IMR-90 (cell line): ENCODE measurements at regions not wholly inside any gene's neighbourhood (a gene's known extent, or its start where the extent isn't known, plus 50 kb on each side); places are given as distances from the start of the nearest gene placed in this dataset.

Experiments used
- ATAC-seq: fragments of 200-7000 bp; cut with Tn5 transposase; 2 replicates; pipeline ENCODE4 v1.9.1; 2020; ENCODE audit warnings: low read depth, mild to moderate bottlenecking, moderate library complexity
- BruUV-seq: library from RNA; stranded (reverse); fragments of 400-500 nt; replicated peaks from 2 replicates; lab custom pipeline; 2021; lab: Mats Ljungman, UMichigan
- CTCF ChIA-PET: fragments of 300-600 bp; formaldehyde crosslinking; extraction: SDS; loops from one replicate; lab custom pipeline; 2021; ENCODE audit warnings: antibody characterized with exemption; lab: Yijun Ruan, JAX
- POLR2A ChIA-PET: fragments of 300-600 bp; sonication (Branson Sonifier 250); formaldehyde crosslinking; loops from one replicate; lab custom pipeline; 2022; ENCODE audit warnings: antibody characterized with exemption; ENCODE audit not compliant: unreplicated experiment; lab: Charles Lee
- DNase-seq: peaks from one replicate; pipeline ENCODE4 v3.0.0; 2013
- H2AFZ ChIP-seq: replicated peaks from 2 replicates; pipeline ENCODE3; 2013; ENCODE audit warnings: low read length, mild to moderate bottlenecking; ENCODE audit not compliant: poor library complexity
- H2AK5ac ChIP-seq: 2 replicates; pipeline ENCODE4 v1.6.1; 2013; ENCODE audit warnings: low read depth, low read length, inconsistent platforms
- H2AK9ac ChIP-seq: replicated peaks from 2 replicates; pipeline ENCODE3; 2013; ENCODE audit warnings: mild to moderate bottlenecking, low read depth, low read length, moderate library complexity; ENCODE audit not compliant: poor library complexity
- H2BK120ac ChIP-seq: 2 replicates; pipeline ENCODE4 v1.6.1; 2013; ENCODE audit warnings: low read depth, low read length, inconsistent platforms
- H2BK15ac ChIP-seq: 3 replicates; pipeline ENCODE4 v1.6.1; 2013; ENCODE audit warnings: low read depth, low read length, inconsistent platforms
- H2BK20ac ChIP-seq: 2 replicates; pipeline ENCODE4 v1.6.1; 2013; ENCODE audit warnings: low read depth, mild to moderate bottlenecking, inconsistent platforms, low read length, moderate library complexity
- H2BK5ac ChIP-seq: 2 replicates; pipeline ENCODE4 v1.6.1; 2013; ENCODE audit warnings: mild to moderate bottlenecking, low read depth, low read length, inconsistent platforms; ENCODE audit not compliant: poor library complexity, severe bottlenecking
- H3K14ac ChIP-seq: replicated peaks from 2 replicates; pipeline ENCODE4 v1.6.1; 2013; ENCODE audit warnings: low read depth, low read length, inconsistent platforms
- H3K18ac ChIP-seq: 2 replicates; pipeline ENCODE4 v1.6.1; 2013; ENCODE audit warnings: low read depth, low read length, control low read depth
- H3K23ac ChIP-seq: 2 replicates; pipeline ENCODE4 v1.6.1; 2013; ENCODE audit warnings: low read depth, low read length, inconsistent platforms
- H3K27ac ChIP-seq: 2 replicates; pipeline ENCODE4 v1.5.1; 2013; ENCODE audit warnings: mild to moderate bottlenecking, control low read depth, low read length; ENCODE audit not compliant: insufficient read depth
- H3K27me3 ChIP-seq: 2 replicates; pipeline ENCODE4 v1.6.1; 2013; ENCODE audit warnings: low read length; ENCODE audit not compliant: control insufficient read depth, insufficient read depth
- H3K36me3 ChIP-seq: 2 replicates; pipeline ENCODE4 v1.6.1; 2013; ENCODE audit warnings: low read length, mixed read lengths; ENCODE audit not compliant: control insufficient read depth, insufficient read depth
- H3K4ac ChIP-seq: 2 replicates; pipeline ENCODE4 v1.6.1; 2013; ENCODE audit warnings: low read depth, low read length, inconsistent platforms
- H3K4me1 ChIP-seq: 2 replicates; pipeline ENCODE4 v1.6.1; 2013; ENCODE audit warnings: low read length, mixed read lengths; ENCODE audit not compliant: control insufficient read depth, insufficient read depth
- H3K4me2 ChIP-seq: 2 replicates; pipeline ENCODE4 v1.6.1; 2013; ENCODE audit warnings: low read depth, mild to moderate bottlenecking, control low read depth, low read length, moderate library complexity
- H3K4me3 ChIP-seq: 2 replicates; pipeline ENCODE4 v1.5.1; 2013; ENCODE audit warnings: low read depth, mild to moderate bottlenecking, control low read depth, low read length, moderate library complexity; ENCODE audit not compliant: insufficient read depth
- H3K56ac ChIP-seq: 2 replicates; pipeline ENCODE4 v1.6.1; 2013; ENCODE audit warnings: low read length, inconsistent platforms; ENCODE audit not compliant: insufficient read depth; ENCODE audit errors: extremely low read depth
- H3K79me1 ChIP-seq, 2 experiments: 2 replicates each; pipeline ENCODE4 v1.6.1; 2013; ENCODE audit warnings: low read length in 2 of 2, inconsistent platforms in 1 of 2, low read depth in 1 of 2
- H3K9ac ChIP-seq: 2 replicates; pipeline ENCODE4 v1.6.1; 2013; ENCODE audit warnings: low read depth, low read length, control low read depth
- H3K9me1 ChIP-seq: 2 replicates; pipeline ENCODE4 v1.6.1; 2013; ENCODE audit warnings: low read length, inconsistent platforms; ENCODE audit not compliant: insufficient read depth
- H3K9me3 ChIP-seq: 2 replicates; pipeline ENCODE4 v1.6.1; 2013; ENCODE audit warnings: low read length; ENCODE audit not compliant: control insufficient read depth, insufficient read depth
- H4K20me1 ChIP-seq: 2 replicates; pipeline ENCODE4 v1.6.1; 2013; ENCODE audit warnings: low read length, inconsistent platforms; ENCODE audit not compliant: insufficient read depth
- H4K5ac ChIP-seq: 2 replicates; pipeline ENCODE4 v1.6.1; 2013; ENCODE audit warnings: mild to moderate bottlenecking, low read depth, low read length, control low read depth
- H4K8ac ChIP-seq, 2 experiments: 2 replicates each; pipeline ENCODE4 v1.6.1; 2013; ENCODE audit warnings: low read depth in 2 of 2, low read length in 2 of 2, control low read depth in 1 of 2, inconsistent platforms in 1 of 2
- H4K91ac ChIP-seq: 2 replicates; pipeline ENCODE4 v1.6.1; 2013; ENCODE audit warnings: low read depth, low read length, inconsistent platforms; ENCODE audit not compliant: insufficient read depth
- BHLHE40 ChIP-seq: fragments of 150-350 bp; IDR thresholded peaks from 2 replicates; pipeline ENCODE4 v1.6.1; 2016; ENCODE audit warnings: mild to moderate bottlenecking, low read depth, low read length
- CEBPB ChIP-seq: IDR thresholded peaks from 2 replicates; pipeline ENCODE4 v1.6.1; 2012; ENCODE audit warnings: low read depth, low read length, improper control_type of control experiment
- CHD1 ChIP-seq: IDR thresholded peaks from 2 replicates; pipeline ENCODE4 v1.6.1; 2012; ENCODE audit warnings: low read depth, low read length, improper control_type of control experiment
- CTCF ChIP-seq: conservative IDR thresholded peaks from 2 replicates; pipeline ENCODE4 v1.5.1; 2012; ENCODE audit warnings: mild to moderate bottlenecking, low read depth, low read length, improper control_type of control experiment
- ELK1 ChIP-seq: fragments of 150-350 bp; IDR thresholded peaks from 2 replicates; pipeline ENCODE4 v1.6.1; 2016; ENCODE audit warnings: low read depth, mild to moderate bottlenecking, low read length, moderate library complexity, borderline replicate concordance
- MAFK ChIP-seq: IDR thresholded peaks from 2 replicates; pipeline ENCODE4 v1.6.1; 2012; ENCODE audit warnings: low read depth, low read length, improper control_type of control experiment
- MAZ ChIP-seq: IDR thresholded peaks from 2 replicates; pipeline ENCODE4 v1.6.1; 2012; ENCODE audit warnings: low read depth, mild to moderate bottlenecking, low read length, improper control_type of control experiment, moderate library complexity, borderline replicate concordance
- MXI1 ChIP-seq: IDR thresholded peaks from 2 replicates; pipeline ENCODE4 v1.6.1; 2012; ENCODE audit warnings: low read depth, mild to moderate bottlenecking, low read length, moderate library complexity, borderline replicate concordance
- NFE2L2 ChIP-seq: fragments of 150-350 bp; IDR thresholded peaks from 2 replicates; pipeline ENCODE4 v1.6.1; 2016; ENCODE audit warnings: low read depth, mild to moderate bottlenecking, low read length
- RAD21 ChIP-seq: IDR thresholded peaks from 2 replicates; pipeline ENCODE4 v1.6.1; 2012; ENCODE audit warnings: low read length, improper control_type of control experiment
- RCOR1 ChIP-seq: IDR thresholded peaks from 2 replicates; pipeline ENCODE4 v1.6.1; 2012; ENCODE audit warnings: mild to moderate bottlenecking, low read length, improper control_type of control experiment; ENCODE audit not compliant: insufficient replicate concordance
- RFX5 ChIP-seq: IDR thresholded peaks from 2 replicates; pipeline ENCODE4 v1.8.0; 2012; ENCODE audit warnings: low read depth, mild to moderate bottlenecking, low read length, moderate library complexity
- SMC3 ChIP-seq: fragments of 150-350 bp; IDR thresholded peaks from 2 replicates; pipeline ENCODE4 v1.6.1; 2016; ENCODE audit warnings: low read depth, mild to moderate bottlenecking, antibody characterized with exemption, low read length, moderate library complexity
- WGBS, 2 experiments: methylation state at CpG; one replicate each; pipeline versions ENCODE4 v1.1.5 to v1.1.7; 2013; ENCODE audit warnings: missing lambda C conversion rate in 2 of 2; ENCODE audit not compliant: insufficient read length in 1 of 2; ENCODE audit errors: extremely low coverage in 2 of 2; 5-methylcytosine and 5-hydroxymethylcytosine counted together
- dilution Hi-C: fragments of 300-500 bp; cut with HindIII; formaldehyde crosslinking; loops from one replicate; pipeline ENCODE4 v1.14.3; 2018; ENCODE audit warnings: low sequenced_read_pairs; ENCODE audit not compliant: unreplicated experiment
- in situ Hi-C: fragments of 300-500 bp; cut with MboI; formaldehyde crosslinking; loops from 3 replicates; pipeline ENCODE4 v1.14.3; 2019; ENCODE audit warnings: low sequenced_read_pairs, inconsistent platforms, mixed read lengths
- intact Hi-C: fragments of 100-400 bp; cut with micrococcal nuclease; formaldehyde crosslinking; loops from 2 replicates; pipeline ENCODE4 v1.10.0; 2022

- Histone ChIP-seq H3K4me1 (no peaks in the 10 kb centered on the region), H4K5ac (no peak overlapping the region), H3K27me3 (no peaks in the 10 kb centered on the region; the same call in 1 of the 2 replicates), H3K4ac (no peak overlapping the region), H2BK5ac (no peak overlapping the region), H3K56ac (no peak overlapping the region), H3K14ac (no peak overlapping the region), H3K79me1 (no peaks in the 10 kb centered on the region), H2BK15ac (no peak overlapping the region), H4K20me1 (no peaks in the 10 kb centered on the region), H2AFZ (peak overlapping the region; percentile 1), H3K27ac (no peak overlapping the region), H3K9me3 (no peaks in the 10 kb centered on the region), H3K9me1 (no peaks in the 10 kb centered on the region), H4K8ac (no peak overlapping the region), H3K4me3 (no peak overlapping the region), H4K91ac (no peak overlapping the region), H2AK9ac (peak overlapping the region; percentile 58), H2BK120ac (no peak overlapping the region), H2BK20ac (no peak overlapping the region), H3K9ac (no peak overlapping the region), H2AK5ac (no peak overlapping the region), H3K23ac (no peak overlapping the region), H3K4me2 (no peak overlapping the region), H3K36me3 (no peaks in the 10 kb centered on the region), H3K18ac (no peak overlapping the region)
- POLR2A ChIA-PET = no interaction called here
- in situ Hi-C loops (no loop called here), intact Hi-C loops (no loop called here), dilution Hi-C loops (no loop called here)
- WGBS, 2 experiments = no CpG with 5 or more reads among the region's 5 CpGs
- no TSS peak for BruUV-seq
- CTCF ChIA-PET = interaction anchor here (1.0 kb wide), 1 partner anchor 12 kb away, joined by 3 read pairs; no protein-coding TSS in a partner anchor
- no peak for TF ChIP-seq NFE2L2
- TF ChIP-seq CHD1 = no peak
- no peak for TF ChIP-seq MXI1
- TF ChIP-seq CTCF = no peak
- TF ChIP-seq ELK1 = no peak
- TF ChIP-seq CEBPB = no peak
- TF ChIP-seq RCOR1 = no peak
- no peak for TF ChIP-seq RAD21
- no peak for TF ChIP-seq MAZ
- TF ChIP-seq RFX5 = no peak
- TF ChIP-seq BHLHE40 = no peak
- TF ChIP-seq MAFK = no peak
- no peak for TF ChIP-seq SMC3
- no peak for ATAC-seq
- DNase-seq = no peak
Observed at GRCh38 chr16:55955845-55956244, 80.7 kb upstream of the CES5A start.
